ENCODE measurements at regions not wholly inside any gene's neighbourhood (a gene's known extent, or its start where the extent isn't known, plus 50 kb on each side); places are given as distances from the start of the nearest gene placed in this dataset.

DNA sequence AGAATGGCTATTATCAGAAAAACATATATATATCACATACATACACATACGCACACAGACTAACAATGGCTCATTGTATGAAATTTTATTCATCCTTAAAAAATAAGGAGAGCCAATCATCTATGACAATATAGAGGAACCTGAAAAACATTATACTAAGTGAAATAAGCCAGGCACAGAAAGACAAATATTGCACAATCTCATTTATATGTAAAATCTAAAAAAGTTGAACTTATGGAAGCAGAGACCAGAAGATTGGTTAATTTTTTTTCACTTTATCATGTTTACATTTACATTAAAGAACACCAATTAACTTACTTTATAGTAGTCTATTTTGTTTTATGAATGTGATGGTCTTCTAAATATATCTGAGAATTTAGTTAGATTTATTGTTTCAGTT, 198.7 kb downstream of the KIF2B start:
- TF ChIP-seq CEBPB (IDR thresholded peaks at IDR 0.05; ENCODE audit: low read depth) (no peak), POLR2A (IDR thresholded peaks at IDR 0.05; ENCODE audit: borderline replicate concordance, extremely low read depth, insufficient read depth, insufficient read length) (no peak), REST (IDR thresholded peaks at IDR 0.05; ENCODE audit: low read depth) (no peak), EGR1 (IDR thresholded peaks at IDR 0.05; ENCODE audit: low read depth) (no peak), EZH2 (IDR thresholded peaks at IDR 0.05) (no peak), POLR2AphosphoS5 (IDR thresholded peaks at IDR 0.05; ENCODE audit: low read depth, low read length) (no peak), RAD21 (IDR thresholded peaks at IDR 0.05; ENCODE audit: low read depth) (no peak), ZNF274 (IDR thresholded peaks at IDR 0.05; ENCODE audit: low read depth, low read length) (no peak)
- TF ChIP-seq, protein P1, sequence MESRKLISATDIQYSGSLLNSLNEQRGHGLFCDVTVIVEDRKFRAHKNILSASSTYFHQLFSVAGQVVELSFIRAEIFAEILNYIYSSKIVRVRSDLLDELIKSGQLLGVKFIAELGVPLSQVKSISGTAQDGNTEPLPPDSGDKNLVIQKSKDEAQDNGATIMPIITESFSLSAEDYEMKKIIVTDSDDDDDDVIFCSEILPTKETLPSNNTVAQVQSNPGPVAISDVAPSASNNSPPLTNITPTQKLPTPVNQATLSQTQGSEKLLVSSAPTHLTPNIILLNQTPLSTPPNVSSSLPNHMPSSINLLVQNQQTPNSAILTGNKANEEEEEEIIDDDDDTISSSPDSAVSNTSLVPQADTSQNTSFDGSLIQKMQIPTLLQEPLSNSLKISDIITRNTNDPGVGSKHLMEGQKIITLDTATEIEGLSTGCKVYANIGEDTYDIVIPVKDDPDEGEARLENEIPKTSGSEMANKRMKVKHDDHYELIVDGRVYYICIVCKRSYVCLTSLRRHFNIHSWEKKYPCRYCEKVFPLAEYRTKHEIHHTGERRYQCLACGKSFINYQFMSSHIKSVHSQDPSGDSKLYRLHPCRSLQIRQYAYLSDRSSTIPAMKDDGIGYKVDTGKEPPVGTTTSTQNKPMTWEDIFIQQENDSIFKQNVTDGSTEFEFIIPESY (IDR thresholded peaks at IDR 0.05; ENCODE audit: extremely low read depth, insufficient replicate concordance, low read length): no peak
- TF ChIP-seq, protein P2, sequence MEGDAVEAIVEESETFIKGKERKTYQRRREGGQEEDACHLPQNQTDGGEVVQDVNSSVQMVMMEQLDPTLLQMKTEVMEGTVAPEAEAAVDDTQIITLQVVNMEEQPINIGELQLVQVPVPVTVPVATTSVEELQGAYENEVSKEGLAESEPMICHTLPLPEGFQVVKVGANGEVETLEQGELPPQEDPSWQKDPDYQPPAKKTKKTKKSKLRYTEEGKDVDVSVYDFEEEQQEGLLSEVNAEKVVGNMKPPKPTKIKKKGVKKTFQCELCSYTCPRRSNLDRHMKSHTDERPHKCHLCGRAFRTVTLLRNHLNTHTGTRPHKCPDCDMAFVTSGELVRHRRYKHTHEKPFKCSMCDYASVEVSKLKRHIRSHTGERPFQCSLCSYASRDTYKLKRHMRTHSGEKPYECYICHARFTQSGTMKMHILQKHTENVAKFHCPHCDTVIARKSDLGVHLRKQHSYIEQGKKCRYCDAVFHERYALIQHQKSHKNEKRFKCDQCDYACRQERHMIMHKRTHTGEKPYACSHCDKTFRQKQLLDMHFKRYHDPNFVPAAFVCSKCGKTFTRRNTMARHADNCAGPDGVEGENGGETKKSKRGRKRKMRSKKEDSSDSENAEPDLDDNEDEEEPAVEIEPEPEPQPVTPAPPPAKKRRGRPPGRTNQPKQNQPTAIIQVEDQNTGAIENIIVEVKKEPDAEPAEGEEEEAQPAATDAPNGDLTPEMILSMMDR (IDR thresholded peaks at IDR 0.05 in 2 of 3, conservative IDR thresholded peaks at IDR 0.05 in 1 of 3; ENCODE audit: borderline replicate concordance in 1 of 3, insufficient read depth in 1 of 3, low read depth in 2 of 3, low read length in 2 of 3): no peak
